ENCODE measurements at regions not wholly inside any gene's neighbourhood (a gene's known extent, or its start where the extent isn't known, plus 50 kb on each side); places are given as distances from the start of the nearest gene placed in this dataset.
A peak's percentile ranks its signal among the peaks of the same experiment; 100 is the strongest.

- Histone ChIP-seq H3K9me3 (ENCODE audit: control insufficient read depth, low read length) (no peaks in the 10 kb centered on the region), H3K4me1 (ENCODE audit: control insufficient read depth, insufficient read depth, low read length) (no peaks in the 10 kb centered on the region), H3K27me3 (replicated peaks; ENCODE audit: control insufficient read depth, insufficient read depth, low read length) (no peaks in the 10 kb centered on the region), H3K9ac (ENCODE audit: low read length) (no peak overlapping the region), H3K4me3 (ENCODE audit: low read length) (no peak overlapping the region), H3K36me3 (ENCODE audit: control insufficient read depth, insufficient read depth, low read length, severe bottlenecking) (no peaks in the 10 kb centered on the region)
- no peak for DNase-seq (ENCODE audit: low read depth)
Observed at GRCh38 chr3:159513867-159514380, 474.7 kb upstream of the IL12A start.

GRCh38 chr3:159517105-159517504 is 471.5 kb upstream of the IL12A start:
- Histone ChIP-seq H3K36me3 (ENCODE audit: control insufficient read depth, insufficient read depth, low read length, severe bottlenecking) (no peaks in the 10 kb centered on the region), H3K27me3 (replicated peaks; ENCODE audit: control insufficient read depth, insufficient read depth, low read length) (no peaks in the 10 kb centered on the region), H3K9me3 (ENCODE audit: control insufficient read depth, low read length) (no peaks in the 10 kb centered on the region), H3K9ac (ENCODE audit: low read length) (no peak overlapping the region), H3K4me1 (ENCODE audit: control insufficient read depth, insufficient read depth, low read length) (no peaks in the 10 kb centered on the region), H3K4me3 (ENCODE audit: low read length) (no peak overlapping the region)
- DNase-seq (ENCODE audit: low read depth), result no peak

- Histone ChIP-seq H3K4me1 (ENCODE audit: control insufficient read depth, insufficient read depth, low read length) (no peaks in the 10 kb centered on the region), H3K27me3 (replicated peaks; ENCODE audit: control insufficient read depth, insufficient read depth, low read length) (no peaks in the 10 kb centered on the region), H3K9me3 (ENCODE audit: control insufficient read depth, low read length) (no peaks in the 10 kb centered on the region), H3K4me3 (ENCODE audit: low read length) (no peak overlapping the region), H3K9ac (ENCODE audit: low read length) (no peak overlapping the region), H3K36me3 (ENCODE audit: control insufficient read depth, insufficient read depth, low read length, severe bottlenecking) (no peaks in the 10 kb centered on the region)
- no peak for DNase-seq (ENCODE audit: low read depth)
Observed at GRCh38 chr3:159520638-159521037, 468.0 kb upstream of the IL12A start.

- Histone ChIP-seq H3K9me3 (ENCODE audit: control insufficient read depth, low read length) (no peaks in the 10 kb centered on the region), H3K36me3 (ENCODE audit: control insufficient read depth, insufficient read depth, low read length, severe bottlenecking) (no peaks in the 10 kb centered on the region), H3K27me3 (replicated peaks; ENCODE audit: control insufficient read depth, insufficient read depth, low read length) (no peaks in the 10 kb centered on the region), H3K4me1 (ENCODE audit: control insufficient read depth, insufficient read depth, low read length) (no peaks in the 10 kb centered on the region), H3K4me3 (ENCODE audit: low read length) (no peak overlapping the region), H3K9ac (ENCODE audit: low read length) (no peak overlapping the region)
- DNase-seq (ENCODE audit: low read depth), result no peak
Observed at GRCh38 chr3:159522276-159522675, 466.4 kb upstream of the IL12A start.

GRCh38 chr3:159528251-159528895 is 460.3 kb upstream of the IL12A start:
- H3K27me3 ChIP-seq (replicated peaks; ENCODE audit: control insufficient read depth, insufficient read depth, low read length), result no peaks in the 10 kb centered on the region
- no peaks in the 10 kb centered on the region for H3K9me3 ChIP-seq (ENCODE audit: control insufficient read depth, low read length)
- DNase-seq (ENCODE audit: low read depth), result no peak
- H3K4me1 ChIP-seq (ENCODE audit: control insufficient read depth, insufficient read depth, low read length), result no peaks in the 10 kb centered on the region
- no peaks in the 10 kb centered on the region for H3K36me3 ChIP-seq (ENCODE audit: control insufficient read depth, insufficient read depth, low read length, severe bottlenecking)
- H3K4me3 ChIP-seq (ENCODE audit: low read length), result no peak overlapping the region
- H3K9ac ChIP-seq (ENCODE audit: low read length), result no peak overlapping the region

GRCh38 chr3:159532577-159532976 is 456.1 kb upstream of the IL12A start:
- H3K9me3 ChIP-seq (ENCODE audit: control insufficient read depth, low read length), result no peaks in the 10 kb centered on the region
- H3K9ac ChIP-seq (ENCODE audit: low read length), result no peak overlapping the region
- H3K4me3 ChIP-seq (ENCODE audit: low read length), result no peak overlapping the region
- no peaks in the 10 kb centered on the region for H3K36me3 ChIP-seq (ENCODE audit: control insufficient read depth, insufficient read depth, low read length, severe bottlenecking)
- H3K4me1 ChIP-seq (ENCODE audit: control insufficient read depth, insufficient read depth, low read length), result no peaks in the 10 kb centered on the region
- no peaks in the 10 kb centered on the region for H3K27me3 ChIP-seq (replicated peaks; ENCODE audit: control insufficient read depth, insufficient read depth, low read length)
- no peak for DNase-seq (ENCODE audit: low read depth)

GRCh38 chr3:159534496-159534895 is 454.1 kb upstream of the IL12A start:
- Histone ChIP-seq H3K27me3 (replicated peaks; ENCODE audit: control insufficient read depth, insufficient read depth, low read length) (no peaks in the 10 kb centered on the region), H3K9ac (ENCODE audit: low read length) (no peak overlapping the region), H3K4me1 (ENCODE audit: control insufficient read depth, insufficient read depth, low read length) (no peaks in the 10 kb centered on the region), H3K36me3 (ENCODE audit: control insufficient read depth, insufficient read depth, low read length, severe bottlenecking) (no peaks in the 10 kb centered on the region), H3K4me3 (ENCODE audit: low read length) (no peak overlapping the region), H3K9me3 (ENCODE audit: control insufficient read depth, low read length) (no peaks in the 10 kb centered on the region)
- no peak for DNase-seq (ENCODE audit: low read depth)

GRCh38 chr3:159536876-159537275 is 451.8 kb upstream of the IL12A start:
- no peak for DNase-seq (ENCODE audit: low read depth)
- no peaks in the 10 kb centered on the region for H3K9me3 ChIP-seq (ENCODE audit: control insufficient read depth, low read length)
- H3K36me3 ChIP-seq (ENCODE audit: control insufficient read depth, insufficient read depth, low read length, severe bottlenecking), result no peaks in the 10 kb centered on the region
- no peak overlapping the region for H3K4me3 ChIP-seq (ENCODE audit: low read length)
- no peak overlapping the region for H3K9ac ChIP-seq (ENCODE audit: low read length)
- no peaks in the 10 kb centered on the region for H3K27me3 ChIP-seq (replicated peaks; ENCODE audit: control insufficient read depth, insufficient read depth, low read length)
- H3K4me1 ChIP-seq (ENCODE audit: control insufficient read depth, insufficient read depth, low read length), result no peaks in the 10 kb centered on the region

GRCh38 chr3:159538507-159538906 is 450.1 kb upstream of the IL12A start:
- Histone ChIP-seq H3K9me3 (ENCODE audit: control insufficient read depth, low read length) (no peaks in the 10 kb centered on the region), H3K4me3 (ENCODE audit: low read length) (no peak overlapping the region), H3K36me3 (ENCODE audit: control insufficient read depth, insufficient read depth, low read length, severe bottlenecking) (no peaks in the 10 kb centered on the region), H3K4me1 (ENCODE audit: control insufficient read depth, insufficient read depth, low read length) (no peaks in the 10 kb centered on the region), H3K27me3 (replicated peaks; ENCODE audit: control insufficient read depth, insufficient read depth, low read length) (no peaks in the 10 kb centered on the region), H3K9ac (ENCODE audit: low read length) (no peak overlapping the region)
- no peak for DNase-seq (ENCODE audit: low read depth)

GRCh38 chr3:159540882-159541495 is 447.6 kb upstream of the IL12A start:
- Histone ChIP-seq H3K4me3 (ENCODE audit: low read length) (no peak overlapping the region), H3K4me1 (ENCODE audit: control insufficient read depth, insufficient read depth, low read length) (no peaks in the 10 kb centered on the region), H3K9me3 (ENCODE audit: control insufficient read depth, low read length) (no peaks in the 10 kb centered on the region), H3K27me3 (replicated peaks; ENCODE audit: control insufficient read depth, insufficient read depth, low read length) (no peaks in the 10 kb centered on the region), H3K36me3 (ENCODE audit: control insufficient read depth, insufficient read depth, low read length, severe bottlenecking) (no peaks in the 10 kb centered on the region), H3K9ac (ENCODE audit: low read length) (no peak overlapping the region)
- DNase-seq (ENCODE audit: low read depth), result no peak

GRCh38 chr3:159548675-159549335 is 439.8 kb upstream of the IL12A start:
- Histone ChIP-seq H3K4me1 (ENCODE audit: control insufficient read depth, insufficient read depth, low read length) (peaks cover 3% of the 10 kb centered on the region), H3K9me3 (ENCODE audit: control insufficient read depth, low read length) (no peaks in the 10 kb centered on the region), H3K27me3 (replicated peaks; ENCODE audit: control insufficient read depth, insufficient read depth, low read length) (no peaks in the 10 kb centered on the region), H3K36me3 (ENCODE audit: control insufficient read depth, insufficient read depth, low read length, severe bottlenecking) (no peaks in the 10 kb centered on the region), H3K9ac (ENCODE audit: low read length) (no peak overlapping the region), H3K4me3 (ENCODE audit: low read length) (no peak overlapping the region)
- peak; percentile 3 for DNase-seq (ENCODE audit: low read depth)

Measured in adipocyte (in vitro differentiated cells).